Dendritic cell treated with granulocyte-macrophage colony-stimulating factor and Interleukin-4, amounts not matched to agents 40 ng/mL and 50 ng/mL, for 4 days (primary cell): ENCODE measurements at regions not wholly inside any gene's neighbourhood (a gene's known extent, or its start where the extent isn't known, plus 50 kb on each side); places are given as distances from the start of the nearest gene placed in this dataset.

ENCODE experiments used
- H3K27ac Mint-ChIP-seq: one replicate; pipeline ENCODE4 v1.8.0; 2022; ENCODE audit warnings: mild to moderate bottlenecking, mixed read lengths
- H3K27me3 Mint-ChIP-seq: one replicate; pipeline ENCODE4 v1.8.0; 2022; ENCODE audit warnings: mild to moderate bottlenecking, mixed read lengths
- H3K36me3 Mint-ChIP-seq: one replicate; pipeline ENCODE4 v1.8.0; 2022; ENCODE audit warnings: low read depth, mixed read lengths
- H3K4me1 Mint-ChIP-seq: one replicate; pipeline ENCODE4 v1.8.0; 2022; ENCODE audit warnings: low read depth, mixed read lengths
- H3K4me3 Mint-ChIP-seq: one replicate; pipeline ENCODE4 v1.8.0; 2022; ENCODE audit warnings: mild to moderate bottlenecking, moderate library complexity, mixed read lengths
- H3K9me3 Mint-ChIP-seq: one replicate; pipeline ENCODE4 v1.8.0; 2022; ENCODE audit warnings: mixed read lengths
- intact Hi-C: fragments of 100-400 bp; cut with micrococcal nuclease; formaldehyde crosslinking; loops from one replicate; pipeline ENCODE4 v1.15.0; 2022

DNA sequence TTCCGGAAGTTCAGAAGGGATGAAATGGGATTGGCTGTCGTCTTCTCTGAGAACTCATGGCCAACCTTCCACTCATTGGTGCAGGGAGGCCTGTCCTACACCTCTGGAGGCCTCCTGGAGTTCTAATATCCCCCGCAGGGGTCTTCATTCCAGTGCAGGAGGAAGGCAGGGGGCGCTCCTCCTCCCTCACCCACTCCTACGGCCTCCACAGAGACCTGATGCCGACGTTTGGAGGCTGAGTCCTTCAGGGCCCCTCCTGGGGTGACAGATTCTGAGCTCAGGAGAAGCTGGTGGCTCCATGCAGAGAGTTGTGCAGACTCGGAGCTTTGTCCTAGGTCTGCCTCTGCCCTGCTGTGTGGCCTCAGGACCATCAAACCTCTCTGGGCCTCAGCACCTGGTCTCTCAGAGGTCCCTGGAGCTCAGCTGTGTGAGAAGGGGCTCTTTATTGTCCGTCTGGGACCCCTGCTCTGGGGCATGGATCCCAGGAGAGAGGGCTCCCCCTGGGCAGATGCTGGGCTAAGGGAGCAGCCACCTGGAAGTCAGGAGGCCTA, 102.3 kb upstream of the WNT4 start:
- peaks cover 8% of the 10 kb centered on the region for H3K27me3 Mint-ChIP-seq
- H3K36me3 Mint-ChIP-seq, result no peaks in the 10 kb centered on the region
- intact Hi-C loops, result no loop called here
- no peak overlapping the region for H3K4me3 Mint-ChIP-seq
- no peak overlapping the region for H3K27ac Mint-ChIP-seq
- H3K9me3 Mint-ChIP-seq, result no peaks in the 10 kb centered on the region
- no peaks in the 10 kb centered on the region for H3K4me1 Mint-ChIP-seq

- Mint-ChIP-seq H3K27me3 (peaks cover 8% of the 10 kb centered on the region), H3K4me1 (no peaks in the 10 kb centered on the region), H3K36me3 (no peaks in the 10 kb centered on the region), H3K27ac (no peak overlapping the region), H3K4me3 (no peak overlapping the region), H3K9me3 (no peaks in the 10 kb centered on the region)
- intact Hi-C loops, result no loop called here
Observed at GRCh38 chr1:22245726-22246125, 102.8 kb upstream of the WNT4 start.

- intact Hi-C loops, result no loop called here
- peaks cover 12% of the 10 kb centered on the region for H3K27me3 Mint-ChIP-seq
- no peak overlapping the region for H3K27ac Mint-ChIP-seq
- no peaks in the 10 kb centered on the region for H3K36me3 Mint-ChIP-seq
- H3K4me3 Mint-ChIP-seq, result no peak overlapping the region
- H3K4me1 Mint-ChIP-seq, result no peaks in the 10 kb centered on the region
- H3K9me3 Mint-ChIP-seq, result no peaks in the 10 kb centered on the region
Observed at GRCh38 chr1:22246755-22247480, 104.0 kb upstream of the WNT4 start.

DNA sequence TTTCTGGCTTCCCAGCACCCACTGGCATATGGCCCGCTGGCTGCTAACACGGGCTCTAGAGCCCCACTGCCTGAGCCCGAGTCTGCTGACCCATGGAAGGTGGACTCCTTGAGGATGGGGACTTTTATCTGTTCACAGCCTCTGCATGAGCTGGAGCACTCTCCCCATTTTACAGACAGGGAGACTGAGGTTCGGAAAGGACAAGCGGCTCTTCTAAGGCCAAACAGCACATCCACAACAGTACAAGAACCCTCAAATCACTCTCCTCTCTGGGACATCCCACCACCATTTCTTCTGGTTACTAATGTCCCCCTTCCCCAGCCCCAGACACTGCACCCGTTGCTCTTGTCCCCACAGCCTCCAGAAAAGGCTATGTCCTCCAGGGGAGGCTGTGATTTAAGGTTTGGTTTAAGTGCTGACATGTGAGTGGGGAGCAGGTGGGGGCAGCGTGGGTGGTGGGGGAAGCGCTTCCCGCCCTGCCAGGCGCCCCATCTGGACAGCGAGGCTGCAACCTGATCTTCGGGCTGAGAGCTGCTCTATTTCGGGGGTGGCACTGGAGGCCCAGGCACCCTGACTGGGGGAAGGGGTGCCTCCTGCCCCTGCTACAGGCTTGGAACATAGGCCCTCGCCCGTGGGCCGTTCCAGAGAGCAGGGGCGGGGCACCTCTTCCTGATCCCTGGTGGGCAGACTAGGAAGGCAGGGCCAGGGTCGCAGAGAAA, 104.8 kb upstream of the WNT4 start:
- Mint-ChIP-seq H3K36me3 (no peaks in the 10 kb centered on the region), H3K9me3 (no peaks in the 10 kb centered on the region), H3K4me3 (no peak overlapping the region), H3K27ac (no peak overlapping the region), H3K4me1 (no peaks in the 10 kb centered on the region), H3K27me3 (peaks cover 15% of the 10 kb centered on the region)
- intact Hi-C loops, result no loop called here

- Mint-ChIP-seq H3K27ac (no peak overlapping the region), H3K4me1 (no peaks in the 10 kb centered on the region), H3K36me3 (no peaks in the 10 kb centered on the region), H3K4me3 (no peak overlapping the region), H3K27me3 (peaks cover 17% of the 10 kb centered on the region), H3K9me3 (no peaks in the 10 kb centered on the region)
- intact Hi-C loops, result no loop called here
Observed at GRCh38 chr1:22248746-22249145, 105.8 kb upstream of the WNT4 start.

GRCh38 chr1:22249928-22250680, 107.2 kb upstream of the WNT4 start:
- intact Hi-C loops, result no loop called here

DNA sequence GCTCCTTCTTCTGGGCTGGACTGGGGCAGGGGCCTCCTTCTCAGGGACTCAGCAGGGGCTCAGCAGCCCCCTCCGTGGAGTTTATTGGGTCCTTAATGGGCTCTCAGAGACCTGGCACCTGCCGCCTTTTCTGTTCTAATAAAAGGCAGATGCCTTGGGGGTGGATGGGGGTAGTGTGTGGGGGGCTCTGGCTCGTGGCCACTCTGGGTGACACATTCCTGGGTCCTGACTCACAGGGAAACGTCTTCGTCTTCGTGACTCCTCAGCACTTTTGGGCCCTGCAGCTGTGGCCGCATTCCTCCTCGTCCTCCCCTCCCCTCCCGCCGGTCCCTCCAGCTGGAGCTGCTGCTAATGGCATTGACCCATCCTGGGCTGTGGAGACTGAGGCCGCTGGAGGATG, 107.8 kb upstream of the WNT4 start:
- Mint-ChIP-seq H3K4me1 (no peaks in the 10 kb centered on the region), H3K9me3 (no peaks in the 10 kb centered on the region), H3K27ac (no peak overlapping the region), H3K4me3 (no peak overlapping the region), H3K36me3 (no peaks in the 10 kb centered on the region), H3K27me3 (peaks cover 17% of the 10 kb centered on the region)
- intact Hi-C loops, result no loop called here

More at GRCh38 chr1:22249928-22250680, 107.2 kb upstream of the WNT4 start:
- no peaks in the 10 kb centered on the region for H3K9me3 Mint-ChIP-seq
- H3K4me3 Mint-ChIP-seq, result no peak overlapping the region
- no peaks in the 10 kb centered on the region for H3K36me3 Mint-ChIP-seq
- no peak overlapping the region for H3K27ac Mint-ChIP-seq
- peaks cover 17% of the 10 kb centered on the region for H3K27me3 Mint-ChIP-seq
- no peaks in the 10 kb centered on the region for H3K4me1 Mint-ChIP-seq

GRCh38 chr1:22252251-22252650, 109.4 kb upstream of the WNT4 start:
- H3K27me3 Mint-ChIP-seq, result peaks cover 17% of the 10 kb centered on the region
- no peak overlapping the region for H3K4me3 Mint-ChIP-seq
- H3K9me3 Mint-ChIP-seq, result no peaks in the 10 kb centered on the region
- intact Hi-C loops, result no loop called here
- H3K27ac Mint-ChIP-seq, result no peak overlapping the region
- no peaks in the 10 kb centered on the region for H3K4me1 Mint-ChIP-seq
- H3K36me3 Mint-ChIP-seq, result no peaks in the 10 kb centered on the region

- no peak overlapping the region for H3K27ac Mint-ChIP-seq
- no peak overlapping the region for H3K4me3 Mint-ChIP-seq
- H3K4me1 Mint-ChIP-seq, result no peaks in the 10 kb centered on the region
- H3K9me3 Mint-ChIP-seq, result no peaks in the 10 kb centered on the region
- H3K27me3 Mint-ChIP-seq, result peaks cover 17% of the 10 kb centered on the region
- intact Hi-C loops, result no loop called here
- no peaks in the 10 kb centered on the region for H3K36me3 Mint-ChIP-seq
Observed at GRCh38 chr1:22253012-22253790, 110.3 kb upstream of the WNT4 start.

DNA sequence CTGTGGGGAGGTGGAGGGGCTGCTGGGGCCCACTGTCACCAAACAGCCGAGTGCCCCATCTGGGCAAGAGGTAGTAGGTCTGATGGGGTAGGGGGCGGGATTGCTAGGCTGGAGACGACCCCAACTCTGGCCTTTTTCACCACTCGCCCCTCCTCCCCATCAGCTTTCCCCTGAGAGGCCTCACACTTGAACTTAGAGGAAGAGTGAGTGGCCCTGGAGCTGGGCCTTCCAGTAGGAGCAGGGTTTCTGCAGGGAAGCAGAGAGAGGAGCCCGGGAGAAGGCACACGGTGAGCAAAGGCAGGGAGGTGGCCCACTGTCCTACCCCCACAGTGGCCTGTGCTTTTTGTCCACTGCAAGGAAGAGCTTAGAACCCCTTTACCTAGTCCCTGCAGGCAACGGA, 111.9 kb upstream of the WNT4 start:
- no peaks in the 10 kb centered on the region for H3K4me1 Mint-ChIP-seq
- intact Hi-C loops, result no loop called here

DNA sequence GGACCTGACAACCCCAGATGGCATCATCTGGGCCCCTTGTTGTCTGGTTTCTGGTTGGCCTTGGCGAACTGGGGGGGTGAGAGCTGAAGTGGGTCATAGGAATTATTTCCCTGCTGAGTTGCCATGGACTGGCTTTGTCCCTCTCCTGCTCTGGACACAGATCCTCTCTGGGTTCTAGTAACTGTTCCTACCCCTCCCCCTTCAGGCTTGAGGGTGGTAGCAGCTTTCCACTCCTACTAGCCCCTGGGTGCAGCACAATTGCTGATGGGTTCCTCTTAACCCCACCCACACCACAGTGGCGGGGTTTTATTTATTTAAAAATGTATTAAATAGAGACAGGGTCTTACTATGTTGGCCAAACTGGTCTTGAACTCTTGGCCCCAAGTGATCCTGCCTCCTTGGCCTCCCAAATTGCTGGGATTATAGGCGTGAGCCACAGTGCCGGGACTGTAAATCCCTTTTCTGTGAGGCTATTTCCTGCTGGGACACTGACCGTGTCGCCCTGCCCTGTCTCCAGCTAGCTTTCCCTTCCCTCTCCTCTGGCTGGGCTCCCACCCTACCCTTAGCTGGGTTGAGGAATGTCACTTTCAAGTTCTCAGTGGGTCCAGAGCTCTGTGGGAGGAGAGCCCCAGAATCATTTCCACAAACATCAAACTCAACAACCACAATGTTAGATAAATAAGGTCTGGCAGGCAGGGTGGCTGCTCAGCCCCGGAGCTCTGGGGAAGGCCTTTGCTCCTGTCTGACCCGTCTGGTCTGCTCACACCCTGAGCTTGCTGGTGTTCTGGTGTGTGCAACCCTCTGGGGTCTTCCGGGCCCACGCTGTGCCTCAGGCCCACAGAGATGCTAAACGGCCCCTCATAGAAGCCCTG, 112.7 kb upstream of the WNT4 start:
- no peak overlapping the region for H3K4me3 Mint-ChIP-seq
- no peaks in the 10 kb centered on the region for H3K9me3 Mint-ChIP-seq
- H3K27me3 Mint-ChIP-seq, result peaks cover 12% of the 10 kb centered on the region
- H3K4me1 Mint-ChIP-seq, result no peaks in the 10 kb centered on the region
- intact Hi-C loops, result no loop called here
- H3K36me3 Mint-ChIP-seq, result no peaks in the 10 kb centered on the region
- no peak overlapping the region for H3K27ac Mint-ChIP-seq

More for the DNA sequence above, 111.9 kb upstream of the WNT4 start:
- peaks cover 17% of the 10 kb centered on the region for H3K27me3 Mint-ChIP-seq
- no peak overlapping the region for H3K4me3 Mint-ChIP-seq
- H3K9me3 Mint-ChIP-seq, result no peaks in the 10 kb centered on the region
- H3K36me3 Mint-ChIP-seq, result no peaks in the 10 kb centered on the region
- H3K27ac Mint-ChIP-seq, result no peak overlapping the region

DNA sequence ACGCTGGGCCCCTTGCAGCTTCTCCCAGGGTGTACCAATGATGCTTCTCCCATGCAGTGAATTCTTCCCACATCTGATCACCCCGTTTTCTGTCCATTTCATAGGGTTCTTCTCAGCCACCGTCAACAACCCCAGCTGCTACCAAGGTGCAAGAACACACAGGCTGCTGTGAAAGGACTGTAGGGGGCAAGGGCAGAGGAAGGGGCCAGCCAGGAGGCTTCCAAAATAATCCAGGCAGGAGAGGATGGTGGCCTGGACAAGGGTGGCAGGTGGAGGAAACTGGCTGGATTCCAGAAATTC, 113.3 kb upstream of the WNT4 start:
- H3K4me1 Mint-ChIP-seq, result no peaks in the 10 kb centered on the region
- H3K27ac Mint-ChIP-seq, result no peak overlapping the region
- no peak overlapping the region for H3K4me3 Mint-ChIP-seq
- H3K9me3 Mint-ChIP-seq, result no peaks in the 10 kb centered on the region
- H3K27me3 Mint-ChIP-seq, result peaks cover 12% of the 10 kb centered on the region
- H3K36me3 Mint-ChIP-seq, result no peaks in the 10 kb centered on the region
- intact Hi-C loops, result no loop called here
